Calu3 (cell line): ENCODE measurements at regions not wholly inside any gene's neighbourhood (a gene's known extent, or its start where the extent isn't known, plus 50 kb on each side); places are given as distances from the start of the nearest gene placed in this dataset.

Experiments used
- BruUV-seq: library from RNA; stranded (reverse); fragments of 400-500 nt; replicated peaks from 2 replicates; lab custom pipeline; 2021; lab: Mats Ljungman, UMichigan
- CTCF ChIA-PET: fragments of 300-600 bp; sonication (Branson Sonifier 250); formaldehyde crosslinking; loops from one replicate; lab custom pipeline; 2022; ENCODE audit warnings: antibody characterized with exemption; lab: Charles Lee
- DNase-seq: peaks from one replicate; pipeline ENCODE4 v3.0.0; 2022
- H3K27ac Mint-ChIP-seq: one replicate; pipeline ENCODE4 v1.8.0; 2022; ENCODE audit warnings: mixed read lengths; ENCODE audit not compliant: unreplicated experiment
- H3K27me3 Mint-ChIP-seq: one replicate; pipeline ENCODE4 v1.8.0; 2022; ENCODE audit warnings: mixed read lengths; ENCODE audit not compliant: unreplicated experiment
- H3K36me3 Mint-ChIP-seq: one replicate; pipeline ENCODE4 v1.8.0; 2022; ENCODE audit warnings: mild to moderate bottlenecking, moderate library complexity, mixed read lengths; ENCODE audit not compliant: insufficient read depth, unreplicated experiment
- H3K4me1 Mint-ChIP-seq: one replicate; pipeline ENCODE4 v1.8.0; 2022; ENCODE audit warnings: mild to moderate bottlenecking, low read depth, mixed read lengths; ENCODE audit not compliant: unreplicated experiment
- H3K4me3 Mint-ChIP-seq: one replicate; pipeline ENCODE4 v1.8.0; 2022; ENCODE audit warnings: mild to moderate bottlenecking, low read depth, moderate library complexity, mixed read lengths; ENCODE audit not compliant: unreplicated experiment
- H3K9me3 Mint-ChIP-seq: one replicate; pipeline ENCODE4 v1.8.0; 2022; ENCODE audit warnings: low read depth, mixed read lengths; ENCODE audit not compliant: unreplicated experiment
- CTCF ChIP-seq: fragments of 200-600 bp; IDR thresholded peaks from one replicate; pipeline ENCODE4 v1.8.0; 2022; ENCODE audit warnings: antibody characterized with exemption; ENCODE audit not compliant: unreplicated experiment
- intact Hi-C: fragments of 100-400 bp; cut with micrococcal nuclease; formaldehyde crosslinking; loops from one replicate; pipeline ENCODE4 v1.10.0; 2022; ENCODE audit not compliant: unreplicated experiment

- Mint-ChIP-seq H3K27ac (no peak overlapping the region), H3K4me3 (no peak overlapping the region), H3K9me3 (peaks cover 6% of the 10 kb centered on the region), H3K27me3 (no peaks in the 10 kb centered on the region), H3K36me3 (no peaks in the 10 kb centered on the region), H3K4me1 (no peaks in the 10 kb centered on the region)
- intact Hi-C loops, result no loop called here
- DNase-seq, result no peak
- no peak for TF ChIP-seq CTCF
- no TSS peak for BruUV-seq
- CTCF ChIA-PET, result no interaction called here
Observed at GRCh38 chr7:40944981-40945585, 757.8 kb downstream of the INHBA start.

- intact Hi-C loops, result no loop called here
- Mint-ChIP-seq H3K27ac (no peak overlapping the region), H3K36me3 (no peaks in the 10 kb centered on the region), H3K4me1 (no peaks in the 10 kb centered on the region), H3K27me3 (no peaks in the 10 kb centered on the region), H3K4me3 (no peak overlapping the region), H3K9me3 (peaks cover 7% of the 10 kb centered on the region)
- BruUV-seq, result no TSS peak
- no peak for TF ChIP-seq CTCF
- CTCF ChIA-PET, result no interaction called here
- DNase-seq, result no peak
Observed at GRCh38 chr7:40937879-40938278, 765.0 kb downstream of the INHBA start.

GRCh38 chr7:40935435-40935834 lies 767.5 kb downstream of the INHBA start:
- Mint-ChIP-seq H3K36me3 (no peaks in the 10 kb centered on the region), H3K9me3 (peaks cover 13% of the 10 kb centered on the region), H3K4me1 (no peaks in the 10 kb centered on the region), H3K27ac (no peak overlapping the region), H3K27me3 (no peaks in the 10 kb centered on the region), H3K4me3 (no peak overlapping the region)
- no TSS peak for BruUV-seq
- intact Hi-C loops, result no loop called here
- no peak for TF ChIP-seq CTCF
- CTCF ChIA-PET, result no interaction called here
- no peak for DNase-seq

- CTCF ChIA-PET, result no interaction called here
- BruUV-seq, result no TSS peak
- H3K36me3 Mint-ChIP-seq, result no peaks in the 10 kb centered on the region
- no peaks in the 10 kb centered on the region for H3K27me3 Mint-ChIP-seq
- H3K4me1 Mint-ChIP-seq, result peaks cover 27% of the 10 kb centered on the region
- H3K4me3 Mint-ChIP-seq, result no peak overlapping the region
- H3K9me3 Mint-ChIP-seq, result peaks cover 6% of the 10 kb centered on the region
- TF ChIP-seq CTCF, result no peak
- no peak for DNase-seq
- no peak overlapping the region for H3K27ac Mint-ChIP-seq
- intact Hi-C loops, result no loop called here
Observed at GRCh38 chr7:40923626-40924025, 779.3 kb downstream of the INHBA start.
